H1 (cell line): ENCODE measurements at regions not wholly inside any gene's neighbourhood (a gene's known extent, or its start where the extent isn't known, plus 50 kb on each side); places are given as distances from the start of the nearest gene placed in this dataset.

ENCODE experiments used
- CTCF ChIA-PET: fragments of 300-600 bp; sonication (Branson Sonifier 250); formaldehyde crosslinking; loops from one replicate; lab custom pipeline; 2021; ENCODE audit not compliant: partially characterized antibody; lab: Charles Lee
- POLR2A ChIA-PET: fragments of 300-600 bp; sonication (Branson Sonifier 250); formaldehyde crosslinking; loops from one replicate; lab custom pipeline; 2021; ENCODE audit warnings: inconsistent platforms; ENCODE audit not compliant: partially characterized antibody; lab: Charles Lee
- DNase-seq, 2 experiments: peaks; one replicate each; pipeline versions ENCODE4 v3.0.0 to v3.0.0-alpha.2; 2010 to 2022; ENCODE audit warnings: low spot score in 2 of 2, low read depth in 1 of 2, mixed read lengths in 1 of 2
- FAIRE-seq: peaks from 2 replicates; lab custom pipeline; 2011; peaks lifted over from hg19 to GRCh38; lab: Jason Lieb, UNC
- H2AFZ ChIP-seq: 2 replicates; pipeline ENCODE4 v1.8.1; 2012; ENCODE audit warnings: low read length, inconsistent platforms
- H2AK5ac ChIP-seq: 2 replicates; pipeline ENCODE4 v1.6.1; 2013; ENCODE audit warnings: low read depth, low read length
- H2BK120ac ChIP-seq: replicated peaks from 2 replicates; pipeline ENCODE3; 2013; ENCODE audit warnings: low read depth, low read length, inconsistent platforms
- H2BK12ac ChIP-seq: 2 replicates; pipeline ENCODE4 v1.6.1; 2013; ENCODE audit warnings: low read depth, low read length
- H2BK15ac ChIP-seq: 2 replicates; pipeline ENCODE4 v1.6.1; 2013; ENCODE audit warnings: low read length
- H2BK20ac ChIP-seq: 2 replicates; pipeline ENCODE4 v1.6.1; 2013; ENCODE audit warnings: low read length
- H2BK5ac ChIP-seq: 2 replicates; pipeline ENCODE4 v1.6.1; 2013; ENCODE audit warnings: low read depth, low read length
- H3K14ac ChIP-seq: 2 replicates; pipeline ENCODE4 v1.6.1; 2013; ENCODE audit warnings: inconsistent platforms; ENCODE audit not compliant: insufficient read length
- H3K18ac ChIP-seq: 2 replicates; pipeline ENCODE4 v1.6.1; 2013; ENCODE audit warnings: low read length; ENCODE audit errors: extremely low read depth
- H3K23ac ChIP-seq: 2 replicates; pipeline ENCODE4 v1.6.1; 2013; ENCODE audit warnings: inconsistent platforms; ENCODE audit not compliant: insufficient read length
- H3K23me2 ChIP-seq: 2 replicates; pipeline ENCODE4 v1.6.1; 2013; ENCODE audit warnings: low read depth, low read length
- H3K27ac ChIP-seq: 2 replicates; pipeline ENCODE4 v1.6.1; 2011; ENCODE audit warnings: low read depth, low read length, inconsistent platforms
- H3K27me3 ChIP-seq, 4 experiments: replicated peaks in 1 of 4; 1 replicate in 1 of 4; 2 replicates in 3 of 4; pipeline versions ENCODE4 v1.6.1 to v1.8.1; 2011 to 2013; ENCODE audit warnings: low read length in 3 of 4, mild to moderate bottlenecking in 3 of 4, inconsistent platforms in 2 of 4, mixed read lengths in 2 of 4, moderate library complexity in 1 of 4; ENCODE audit not compliant: control insufficient read depth in 3 of 4, insufficient read depth in 3 of 4; ENCODE audit errors: extremely low read depth in 1 of 4
- H3K36me3 ChIP-seq, 4 experiments: 2 replicates each; pipeline versions ENCODE4 v1.6.1 to v1.8.1; 2011 to 2013; ENCODE audit warnings: mild to moderate bottlenecking in 4 of 4, low read length in 3 of 4, moderate library complexity in 2 of 4, control low read depth in 1 of 4, inconsistent platforms in 1 of 4; ENCODE audit not compliant: insufficient read depth in 4 of 4, control insufficient read depth in 2 of 4
- H3K4ac ChIP-seq: replicated peaks from 2 replicates; pipeline ENCODE3; 2013; ENCODE audit warnings: low read length, low read depth, mixed read lengths, inconsistent platforms; ENCODE audit not compliant: insufficient read length
- H3K4me1 ChIP-seq, 4 experiments: replicated peaks in 1 of 4; 1 replicate in 1 of 4; 2 replicates in 3 of 4; pipeline versions ENCODE4 v1.6.1 to v1.8.1; 2011 to 2013; ENCODE audit warnings: low read length in 3 of 4, inconsistent platforms in 2 of 4, mixed read lengths in 1 of 4; ENCODE audit not compliant: insufficient read depth in 4 of 4, control insufficient read depth in 3 of 4
- H3K4me2 ChIP-seq, 2 experiments: 2 replicates each; pipeline versions ENCODE4 v1.6.1 to v1.8.1; 2011 to 2013; ENCODE audit warnings: low read depth in 2 of 2, low read length in 2 of 2, control low read depth in 1 of 2, inconsistent platforms in 1 of 2, mild to moderate bottlenecking in 1 of 2; ENCODE audit not compliant: insufficient read depth in 1 of 2
- H3K4me3 ChIP-seq, 4 experiments: fragments of 200-600, 300-600 bp in 1 of 4; sonication (generic), shearing (Covaris generic), sonication (Bioruptor Twin) in 1 of 4; 2 replicates each; pipeline versions ENCODE4 v1.5.1 to v1.8.1; 2011 to 2016; ENCODE audit warnings: low read length in 4 of 4, low read depth in 3 of 4, control low read depth in 2 of 4, inconsistent platforms in 2 of 4, mild to moderate bottlenecking in 2 of 4, mixed read lengths in 1 of 4, moderate library complexity in 1 of 4; ENCODE audit not compliant: insufficient read depth in 2 of 4; ENCODE audit errors: extremely low read depth in 1 of 4
- H3K56ac ChIP-seq: replicated peaks from 2 replicates; pipeline ENCODE3; 2013; ENCODE audit warnings: low read depth, mild to moderate bottlenecking, mixed read lengths, low read length, inconsistent platforms; ENCODE audit not compliant: insufficient read length
- H3K79me1 ChIP-seq: 2 replicates; pipeline ENCODE4 v1.6.1; 2013; ENCODE audit warnings: low read depth, low read length, control low read depth
- H3K79me2 ChIP-seq, 2 experiments: 2 replicates each; pipeline versions ENCODE4 v1.6.1 to v1.8.1; 2012 to 2013; ENCODE audit warnings: low read length in 2 of 2, mild to moderate bottlenecking in 2 of 2, inconsistent platforms in 1 of 2; ENCODE audit not compliant: insufficient read depth in 2 of 2, control insufficient read depth in 1 of 2
- H3K9ac ChIP-seq, 4 experiments: replicated peaks in 1 of 4; 1 replicate in 1 of 4; 2 replicates in 3 of 4; pipeline versions ENCODE4 v1.6.1 to v1.8.1; 2011 to 2013; ENCODE audit warnings: low read depth in 3 of 4, low read length in 3 of 4, control low read depth in 2 of 4, mild to moderate bottlenecking in 2 of 4, moderate library complexity in 2 of 4, inconsistent platforms in 1 of 4; ENCODE audit errors: extremely low read depth in 1 of 4
- H3K9me3 ChIP-seq, 2 experiments: 2 replicates each; pipeline versions ENCODE4 v1.6.1 to v1.8.1; 2012 to 2013; ENCODE audit warnings: mild to moderate bottlenecking in 2 of 2, moderate library complexity in 2 of 2, control low read depth in 1 of 2, inconsistent platforms in 1 of 2, low read depth in 1 of 2, low read length in 1 of 2, mixed read lengths in 1 of 2; ENCODE audit not compliant: insufficient read depth in 2 of 2
- H4K20me1 ChIP-seq, 2 experiments: replicated peaks in 1 of 2; 2 replicates each; pipeline versions ENCODE3 to v1.8.1; 2011 to 2013; ENCODE audit warnings: inconsistent platforms in 2 of 2, low read length in 2 of 2, mild to moderate bottlenecking in 1 of 2; ENCODE audit not compliant: insufficient read depth in 2 of 2, control insufficient read depth in 1 of 2
- H4K5ac ChIP-seq: 2 replicates; pipeline ENCODE4 v1.6.1; 2013; ENCODE audit warnings: low read length, low read depth, mixed read lengths, inconsistent platforms; ENCODE audit not compliant: insufficient read length
- H4K8ac ChIP-seq: 2 replicates; pipeline ENCODE4 v1.8.0; 2013; ENCODE audit warnings: mild to moderate bottlenecking, moderate library complexity, low read length, inconsistent platforms; ENCODE audit not compliant: insufficient read depth; ENCODE audit errors: extremely low read depth
- H4K91ac ChIP-seq: replicated peaks from 2 replicates; pipeline ENCODE3; 2013; ENCODE audit warnings: low read length, mixed read lengths, inconsistent platforms; ENCODE audit not compliant: insufficient read length
- CTBP2 ChIP-seq: IDR thresholded peaks from 2 replicates; pipeline ENCODE4 v1.7.0; 2011; ENCODE audit warnings: borderline replicate concordance, mild to moderate bottlenecking, moderate library complexity, mixed read lengths, low read length; ENCODE audit not compliant: insufficient read depth, insufficient read length
- KDM1A ChIP-seq: fragments of 200-600, 300-600 bp; sonication (generic); IDR thresholded peaks from 2 replicates; pipeline ENCODE4 v1.7.1; 2016; ENCODE audit warnings: mild to moderate bottlenecking, low read length, borderline replicate concordance
- POLR2A ChIP-seq, 2 experiments: IDR thresholded peaks; 1 replicate in 1 of 2; 2 replicates in 1 of 2; pipeline ENCODE4 v1.6.1; 2011; ENCODE audit warnings: low read depth in 2 of 2, low read length in 2 of 2, mild to moderate bottlenecking in 2 of 2; ENCODE audit errors: control extremely low read depth in 1 of 2
- RFX5 ChIP-seq: IDR thresholded peaks from 2 replicates; pipeline ENCODE4 v1.6.1; 2011; ENCODE audit warnings: low read depth, low read length, improper control_type of control experiment, borderline replicate concordance
- SIN3A ChIP-seq, 2 experiments: IDR thresholded peaks in 1 of 2; conservative IDR thresholded peaks in 1 of 2; 2 replicates each; pipeline ENCODE4 v1.6.1; 2011 to 2012; ENCODE audit warnings: low read length in 2 of 2, improper control_type of control experiment in 1 of 2, low read depth in 1 of 2, mild to moderate bottlenecking in 1 of 2
- SP1 ChIP-seq: IDR thresholded peaks from 2 replicates; pipeline ENCODE4 v1.6.1; 2011; ENCODE audit warnings: low read depth, low read length
- SP4 ChIP-seq: IDR thresholded peaks from 2 replicates; pipeline ENCODE4 v1.6.1; 2012; ENCODE audit warnings: low read length, inconsistent platforms
- TAF1 ChIP-seq: IDR thresholded peaks from 2 replicates; pipeline ENCODE4 v1.6.1; 2011; ENCODE audit warnings: mild to moderate bottlenecking, low read depth, low read length
- TBP ChIP-seq: IDR thresholded peaks from 2 replicates; pipeline ENCODE4 v1.6.1; 2011; ENCODE audit warnings: low read depth, low read length, improper control_type of control experiment
- WGBS, 2 experiments: shearing (Covaris generic) in 1 of 2; methylation state at CpG; one replicate each; pipeline versions ENCODE4 v1.1.6 to v1.1.7; 2013 to 2015; ENCODE audit warnings: low lambda C conversion rate in 2 of 2, mixed read lengths in 2 of 2, inconsistent platforms in 1 of 2, low coverage in 1 of 2, missing lambda C conversion rate in 1 of 2; ENCODE audit not compliant: insufficient replicate concordance in 2 of 2, insufficient coverage in 1 of 2, insufficient read length in 1 of 2; ENCODE audit errors: extremely low coverage in 1 of 2, missing lambda C conversion rate in 1 of 2; 5-methylcytosine and 5-hydroxymethylcytosine counted together

DNA sequence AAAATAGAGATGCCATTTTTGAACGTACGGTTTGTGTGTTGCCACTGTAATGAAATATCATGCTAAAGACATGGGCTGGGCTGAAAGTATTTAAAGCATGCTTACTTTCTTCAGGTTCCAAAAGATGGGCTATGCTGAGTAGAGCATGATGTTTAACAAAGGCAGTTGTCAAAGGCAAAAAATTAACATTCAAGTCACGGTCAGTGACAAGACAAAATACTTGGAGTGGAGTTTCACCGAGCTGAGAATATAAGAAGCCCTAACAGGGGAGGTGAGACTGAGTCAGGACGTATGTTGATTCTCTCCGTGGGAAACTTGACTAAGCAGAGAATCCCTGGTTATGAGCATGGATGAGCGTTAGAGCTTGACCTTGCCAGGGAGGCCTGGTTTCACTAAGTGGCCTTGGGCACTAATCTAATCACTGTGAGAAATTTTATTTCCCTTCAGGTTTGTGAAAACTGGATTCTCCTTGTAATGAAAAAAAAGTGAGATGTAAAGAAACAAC lies 218.2 kb upstream of the ADAMTS9 start:
- H3K23ac ChIP-seq: no peak overlapping the region
- H3K9ac ChIP-seq: no peak overlapping the region
- POLR2A ChIA-PET: no interaction called here
- H4K91ac ChIP-seq: no peak overlapping the region
- no peak overlapping the region for H3K56ac ChIP-seq
- FAIRE-seq (no peak), DNase-seq (no peak)
- 77% methylated on average over 7 of the region's 7 CpGs; no CpG with 5 or more reads in 1 of the 2 experiments for WGBS, 2 experiments
- no peak overlapping the region for H3K4me3 ChIP-seq
- H3K27me3 ChIP-seq: no peaks in the 10 kb centered on the region
- no peaks in the 10 kb centered on the region for H3K79me2 ChIP-seq
- H4K5ac ChIP-seq: no peak overlapping the region
- no peak overlapping the region for H3K4me2 ChIP-seq
- H3K4me1 ChIP-seq: peaks cover 0 to 8% (median 3%) of the 10 kb centered on the region in 4 experiments; a peak in 4 of 7 replicates
- H3K36me3 ChIP-seq: no peaks in the 10 kb centered on the region
- TF ChIP-seq SIN3A (conservative IDR thresholded peaks at IDR 0.05 in 1 of 2, IDR thresholded peaks at IDR 0.05 in 1 of 2; ENCODE audit: low read depth in 1 of 2, low read length in 2 of 2) (no peak), RFX5 (no peak), SP4 (no peak), TBP (no peak), TAF1 (no peak), SP1 (no peak), POLR2A (IDR thresholded peaks at IDR 0.05; ENCODE audit: control extremely low read depth in 1 of 2, low read depth in 2 of 2, low read length in 2 of 2) (no peak), KDM1A (no peak), CTBP2 (no peak)
- TF ChIP-seq, all 59 proteins: peak for 0
- no peaks in the 10 kb centered on the region for H4K20me1 ChIP-seq
- H3K27ac ChIP-seq: no peak overlapping the region
- no peak overlapping the region for H2BK20ac ChIP-seq
- H2BK5ac ChIP-seq: no peak overlapping the region
- H2BK15ac ChIP-seq: no peak overlapping the region
- no peak overlapping the region for H2BK120ac ChIP-seq
- CTCF ChIA-PET: interaction anchor here (1.1 kb wide), 1 partner anchor 14 kb away, joined by 3 read pairs; no protein-coding TSS in a partner anchor
- H3K18ac ChIP-seq: no peak overlapping the region
- no peak overlapping the region for H2AFZ ChIP-seq
- no peaks in the 10 kb centered on the region for H3K79me1 ChIP-seq
- H2AK5ac ChIP-seq: no peak overlapping the region
- no peaks in the 10 kb centered on the region for H3K23me2 ChIP-seq
- H3K14ac ChIP-seq: no peak overlapping the region
- no peak overlapping the region for H3K4ac ChIP-seq
- H4K8ac ChIP-seq: no peak overlapping the region
- H2BK12ac ChIP-seq: no peak overlapping the region
- no peaks in the 10 kb centered on the region for H3K9me3 ChIP-seq
